ENCODE measurements at regions not wholly inside any gene's neighbourhood (a gene's known extent, or its start where the extent isn't known, plus 50 kb on each side); places are given as distances from the start of the nearest gene placed in this dataset.

DNA sequence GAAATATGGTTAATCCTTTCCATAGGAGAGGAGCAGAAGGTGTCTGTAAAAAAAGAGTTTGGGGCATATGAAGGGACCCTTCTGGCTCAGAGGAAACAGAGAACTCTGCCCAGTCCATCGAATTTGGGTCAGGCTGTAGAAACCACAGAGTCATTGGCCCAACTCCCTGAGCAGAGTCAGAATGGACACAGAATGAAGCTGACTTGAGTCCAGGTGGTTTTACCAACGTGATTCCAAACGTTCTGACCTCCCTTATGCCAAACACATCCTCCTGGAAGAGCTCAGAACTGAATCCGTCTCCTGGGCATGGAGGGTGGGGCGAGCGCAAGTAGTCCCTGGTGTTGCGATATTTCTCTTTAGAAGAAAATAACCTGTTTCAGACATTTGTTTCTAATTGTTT lies 138.8 kb downstream of the DAD1 start:
- no peak for DNase-seq (ENCODE audit: low spot score)
- TF ChIP-seq, protein P1, sequence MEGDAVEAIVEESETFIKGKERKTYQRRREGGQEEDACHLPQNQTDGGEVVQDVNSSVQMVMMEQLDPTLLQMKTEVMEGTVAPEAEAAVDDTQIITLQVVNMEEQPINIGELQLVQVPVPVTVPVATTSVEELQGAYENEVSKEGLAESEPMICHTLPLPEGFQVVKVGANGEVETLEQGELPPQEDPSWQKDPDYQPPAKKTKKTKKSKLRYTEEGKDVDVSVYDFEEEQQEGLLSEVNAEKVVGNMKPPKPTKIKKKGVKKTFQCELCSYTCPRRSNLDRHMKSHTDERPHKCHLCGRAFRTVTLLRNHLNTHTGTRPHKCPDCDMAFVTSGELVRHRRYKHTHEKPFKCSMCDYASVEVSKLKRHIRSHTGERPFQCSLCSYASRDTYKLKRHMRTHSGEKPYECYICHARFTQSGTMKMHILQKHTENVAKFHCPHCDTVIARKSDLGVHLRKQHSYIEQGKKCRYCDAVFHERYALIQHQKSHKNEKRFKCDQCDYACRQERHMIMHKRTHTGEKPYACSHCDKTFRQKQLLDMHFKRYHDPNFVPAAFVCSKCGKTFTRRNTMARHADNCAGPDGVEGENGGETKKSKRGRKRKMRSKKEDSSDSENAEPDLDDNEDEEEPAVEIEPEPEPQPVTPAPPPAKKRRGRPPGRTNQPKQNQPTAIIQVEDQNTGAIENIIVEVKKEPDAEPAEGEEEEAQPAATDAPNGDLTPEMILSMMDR (IDR thresholded peaks at IDR 0.05; ENCODE audit: extremely low read depth, missing control alignments): no peak

DNA sequence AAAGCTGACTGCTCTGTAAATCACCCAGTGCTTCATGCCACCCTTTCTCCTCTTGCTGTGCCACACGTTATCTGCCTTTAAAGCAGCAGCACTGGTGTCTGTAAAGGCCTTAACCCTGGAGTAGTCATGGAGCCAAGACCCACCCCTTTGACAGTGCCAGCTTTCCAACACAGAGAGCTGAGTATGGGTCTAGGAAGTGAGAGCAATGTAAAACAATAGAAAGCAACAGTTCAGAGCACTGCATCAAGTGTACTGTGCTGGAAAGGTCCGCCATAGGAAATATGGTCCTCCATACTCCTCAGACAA lies 139.5 kb downstream of the DAD1 start:
- DNase-seq (ENCODE audit: low spot score): no peak
- TF ChIP-seq, protein P1 (IDR thresholded peaks at IDR 0.05; ENCODE audit: extremely low read depth, missing control alignments): no peak

DNA sequence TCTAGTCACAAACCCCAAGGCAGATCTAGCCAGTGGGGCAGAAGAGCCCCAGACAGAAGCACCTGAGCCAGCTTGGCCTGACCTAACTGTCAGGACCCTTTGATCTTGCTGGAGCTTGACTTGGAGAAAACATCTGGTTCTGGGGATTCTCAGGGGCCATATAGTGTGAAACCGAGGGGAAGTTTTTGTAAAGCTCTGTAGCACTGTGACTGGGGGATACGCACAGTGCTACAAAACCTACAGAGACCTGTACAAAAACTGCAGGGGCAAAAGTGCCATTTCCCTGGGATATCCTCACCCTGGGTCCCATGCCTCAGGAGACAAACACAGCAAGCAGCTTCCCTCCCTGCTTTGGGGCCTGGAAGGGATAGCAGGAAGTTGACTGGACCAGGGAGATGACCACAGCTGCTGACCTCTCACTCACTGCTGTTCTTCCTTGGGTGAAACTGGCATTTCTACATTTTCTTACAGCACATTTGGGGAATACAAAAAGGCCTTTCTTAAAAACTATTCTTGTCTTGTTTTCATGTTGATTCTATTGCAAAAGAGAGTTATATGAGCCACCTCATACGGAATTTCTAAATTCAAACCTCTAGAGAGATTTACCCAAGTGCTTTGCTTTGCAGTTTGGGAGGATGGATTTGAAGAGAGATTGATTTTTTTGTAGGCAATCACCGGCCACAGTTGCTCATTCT lies 140.0 kb downstream of the DAD1 start:
- peak; percentile 45 for DNase-seq (ENCODE audit: low spot score)
- TF ChIP-seq, protein P1 (IDR thresholded peaks at IDR 0.05; ENCODE audit: extremely low read depth, missing control alignments): no peak

DNA sequence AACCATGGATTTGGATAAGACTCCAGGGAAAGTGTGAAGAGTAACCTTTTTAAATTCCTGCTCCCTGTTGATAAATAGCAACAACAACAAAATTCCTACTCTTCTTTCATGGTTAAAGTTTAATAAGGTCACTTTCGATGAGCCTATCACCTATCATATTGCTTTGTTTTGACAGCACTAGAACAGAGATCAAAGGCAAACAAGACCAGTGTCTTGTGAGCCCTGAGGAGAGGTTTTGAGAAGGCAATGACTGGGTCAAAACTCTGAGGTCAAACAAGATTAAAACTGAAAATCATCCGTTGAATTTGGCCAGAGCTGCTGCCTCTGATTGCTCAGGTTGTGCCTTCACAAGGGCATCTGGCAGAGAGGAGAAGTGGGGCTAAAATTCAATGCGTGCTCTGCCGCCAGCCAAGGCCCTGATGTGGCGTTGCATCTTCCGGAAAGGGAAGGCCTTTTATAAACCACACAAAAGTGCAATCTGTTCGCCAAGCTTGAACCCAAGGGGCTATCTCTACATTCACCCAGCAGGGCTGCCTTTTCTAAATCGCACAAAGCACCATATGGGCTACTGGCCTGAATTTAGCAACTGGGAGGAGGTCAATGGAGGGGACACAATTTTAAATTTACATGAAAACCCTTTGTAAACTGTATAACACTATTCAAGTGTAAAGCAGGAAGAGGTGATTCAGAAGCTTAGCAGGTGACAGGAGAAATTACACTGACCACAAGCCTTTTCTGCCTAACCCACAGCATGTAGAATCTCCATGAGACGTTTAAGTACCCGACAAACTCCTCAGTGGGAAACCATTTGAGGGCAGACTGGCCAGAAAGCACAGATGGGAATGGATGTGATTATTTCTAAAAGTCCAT lies 140.8 kb downstream of the DAD1 start:
- TF ChIP-seq, protein P1 (IDR thresholded peaks at IDR 0.05; ENCODE audit: extremely low read depth, missing control alignments): no peak
- DNase-seq (ENCODE audit: low spot score): peak; percentile 45

DNA sequence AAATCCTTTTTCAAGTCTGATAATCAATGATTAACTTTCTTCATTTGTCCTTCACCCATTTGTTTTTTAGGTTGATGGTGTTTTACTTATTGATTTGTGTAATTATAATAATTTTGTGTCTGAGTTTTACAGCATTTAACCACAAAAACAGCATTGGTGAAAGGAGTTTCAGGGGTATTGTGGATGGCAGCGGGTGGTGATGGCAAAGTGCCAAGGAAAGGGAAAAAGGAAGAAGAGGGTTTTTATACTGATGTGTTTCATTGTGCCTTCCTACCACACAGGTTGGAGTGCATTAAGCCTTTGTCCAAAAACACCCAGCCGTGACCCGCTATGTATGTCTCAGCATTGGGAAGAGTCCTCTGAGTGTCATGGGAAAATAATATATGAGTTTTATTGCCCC lies 150.3 kb downstream of the DAD1 start:
- DNase-seq (ENCODE audit: low spot score): no peak
- TF ChIP-seq, protein P1 (IDR thresholded peaks at IDR 0.05; ENCODE audit: extremely low read depth, missing control alignments): no peak

DNA sequence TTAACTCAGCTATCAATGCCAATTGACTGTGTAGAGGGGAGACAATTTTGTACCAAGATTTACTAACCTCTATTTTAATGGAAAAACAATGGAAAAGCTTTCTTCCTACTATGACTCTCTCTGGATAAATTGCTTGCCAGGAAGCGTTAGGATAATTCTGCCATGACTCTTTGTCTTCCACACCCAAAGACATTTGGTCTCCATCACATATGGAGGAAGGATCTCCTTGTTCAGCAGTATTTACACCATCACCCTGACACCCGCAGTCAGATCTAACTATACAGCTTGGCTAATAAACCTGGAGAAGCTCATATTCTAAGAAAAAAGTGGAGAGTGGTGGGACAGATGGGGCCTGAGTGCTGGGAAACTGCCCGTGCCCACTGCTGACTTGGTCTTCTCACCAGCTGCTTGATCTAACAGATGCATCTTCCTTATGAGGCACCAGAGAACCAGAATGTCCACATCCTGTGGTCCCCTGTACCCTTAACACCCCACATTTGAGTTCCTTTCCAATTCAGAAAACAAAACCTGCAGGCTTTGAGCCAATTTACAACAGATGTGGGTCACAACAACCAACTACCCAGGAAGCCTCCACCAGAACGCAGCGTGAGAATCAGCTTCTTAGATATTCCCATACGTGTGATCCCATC lies 154.0 kb downstream of the DAD1 start:
- TF ChIP-seq, protein P1 (IDR thresholded peaks at IDR 0.05; ENCODE audit: extremely low read depth, missing control alignments): no peak
- no peak for DNase-seq (ENCODE audit: low spot score)

DNA sequence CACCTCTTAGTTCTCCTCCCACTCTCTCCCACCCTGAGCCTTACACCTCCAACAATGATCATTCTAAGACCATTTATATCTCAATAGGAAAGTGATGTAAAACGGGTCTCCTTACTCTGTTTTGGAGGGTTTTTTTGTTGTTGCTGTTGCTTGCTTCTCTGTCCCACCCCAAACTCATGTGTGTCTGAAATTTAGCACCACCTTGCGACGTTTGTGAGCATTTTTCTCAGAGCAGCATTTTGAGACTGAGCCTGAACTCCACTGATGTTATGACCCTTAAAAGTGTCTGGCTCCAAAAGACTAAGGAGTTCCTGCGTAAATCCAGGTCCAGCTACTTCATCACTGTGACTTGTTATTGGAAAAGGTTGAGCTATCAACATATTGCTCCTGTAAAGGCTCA lies 155.0 kb downstream of the DAD1 start:
- DNase-seq (ENCODE audit: low spot score): no peak
- TF ChIP-seq, protein P1 (IDR thresholded peaks at IDR 0.05; ENCODE audit: extremely low read depth, missing control alignments): no peak
